ENCODE measurements at regions not wholly inside any gene's neighbourhood (a gene's known extent, or its start where the extent isn't known, plus 50 kb on each side); places are given as distances from the start of the nearest gene placed in this dataset.

DNA sequence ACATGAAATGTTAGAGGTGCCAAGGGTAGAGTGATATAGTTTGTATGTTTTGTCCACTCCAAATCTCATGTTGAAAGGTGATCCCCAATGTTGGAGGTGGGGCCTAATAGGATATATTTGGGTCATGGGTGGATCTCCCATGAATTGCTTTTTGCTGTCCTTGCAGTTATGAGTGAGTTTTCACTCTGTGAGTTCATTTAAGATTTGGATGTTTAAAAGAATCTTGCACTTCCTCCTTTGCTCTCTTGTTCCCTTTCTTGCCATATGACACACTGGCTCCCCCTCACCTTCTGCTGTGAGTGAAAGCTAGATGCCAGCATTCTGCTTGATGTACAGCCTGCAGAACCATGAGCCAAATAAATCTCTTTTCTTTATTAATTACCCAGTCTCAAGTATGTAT, 269.2 kb downstream of the ZWINT start:
- Histone ChIP-seq H3K4me3 (no peak overlapping the region), H3K4me1 (no peaks in the 10 kb centered on the region), H3K27ac (no peak overlapping the region), H3K9me3 (no peaks in the 10 kb centered on the region), H3K36me3 (no peaks in the 10 kb centered on the region), H3K27me3 (no peaks in the 10 kb centered on the region), H3K9ac (ENCODE audit: low read depth in 2 of 2, low read length in 2 of 2) (no peak overlapping the region)
- no peak for DNase-seq
- TF ChIP-seq, protein P1, sequence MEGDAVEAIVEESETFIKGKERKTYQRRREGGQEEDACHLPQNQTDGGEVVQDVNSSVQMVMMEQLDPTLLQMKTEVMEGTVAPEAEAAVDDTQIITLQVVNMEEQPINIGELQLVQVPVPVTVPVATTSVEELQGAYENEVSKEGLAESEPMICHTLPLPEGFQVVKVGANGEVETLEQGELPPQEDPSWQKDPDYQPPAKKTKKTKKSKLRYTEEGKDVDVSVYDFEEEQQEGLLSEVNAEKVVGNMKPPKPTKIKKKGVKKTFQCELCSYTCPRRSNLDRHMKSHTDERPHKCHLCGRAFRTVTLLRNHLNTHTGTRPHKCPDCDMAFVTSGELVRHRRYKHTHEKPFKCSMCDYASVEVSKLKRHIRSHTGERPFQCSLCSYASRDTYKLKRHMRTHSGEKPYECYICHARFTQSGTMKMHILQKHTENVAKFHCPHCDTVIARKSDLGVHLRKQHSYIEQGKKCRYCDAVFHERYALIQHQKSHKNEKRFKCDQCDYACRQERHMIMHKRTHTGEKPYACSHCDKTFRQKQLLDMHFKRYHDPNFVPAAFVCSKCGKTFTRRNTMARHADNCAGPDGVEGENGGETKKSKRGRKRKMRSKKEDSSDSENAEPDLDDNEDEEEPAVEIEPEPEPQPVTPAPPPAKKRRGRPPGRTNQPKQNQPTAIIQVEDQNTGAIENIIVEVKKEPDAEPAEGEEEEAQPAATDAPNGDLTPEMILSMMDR (IDR thresholded peaks at IDR 0.05), result no peak
- intact Hi-C loops (cut with DNase I), result no loop called here

DNA sequence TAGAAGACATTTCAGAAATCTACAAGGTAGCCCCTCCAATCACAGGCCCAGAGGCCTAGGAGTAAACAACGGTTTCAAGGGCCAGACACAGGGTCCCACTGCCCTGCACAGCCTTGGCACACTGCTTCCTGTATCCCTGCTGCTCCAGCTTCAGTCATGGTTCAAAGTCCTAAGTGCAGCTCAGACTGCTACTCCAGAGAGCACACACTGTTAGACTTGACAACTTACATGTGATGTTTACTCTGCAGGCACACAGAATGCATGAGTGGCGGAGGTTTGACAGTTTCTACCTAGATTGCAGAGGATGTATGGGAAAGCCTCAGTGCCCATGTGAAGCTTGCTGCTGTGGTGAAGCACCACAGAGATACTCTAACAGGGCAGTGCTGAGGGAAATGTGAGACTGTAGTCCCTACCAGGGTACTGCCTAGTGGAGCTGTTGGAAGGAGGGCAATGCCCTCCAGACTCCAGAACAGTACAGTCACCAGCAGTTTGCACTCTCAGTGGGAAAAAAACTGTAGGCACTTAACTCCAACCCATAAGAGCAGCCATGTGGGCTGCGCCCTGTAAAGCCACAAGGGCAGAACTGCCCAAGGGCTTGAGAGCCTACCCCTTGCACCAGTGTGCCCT, 270.0 kb downstream of the ZWINT start:
- no peak for DNase-seq

DNA sequence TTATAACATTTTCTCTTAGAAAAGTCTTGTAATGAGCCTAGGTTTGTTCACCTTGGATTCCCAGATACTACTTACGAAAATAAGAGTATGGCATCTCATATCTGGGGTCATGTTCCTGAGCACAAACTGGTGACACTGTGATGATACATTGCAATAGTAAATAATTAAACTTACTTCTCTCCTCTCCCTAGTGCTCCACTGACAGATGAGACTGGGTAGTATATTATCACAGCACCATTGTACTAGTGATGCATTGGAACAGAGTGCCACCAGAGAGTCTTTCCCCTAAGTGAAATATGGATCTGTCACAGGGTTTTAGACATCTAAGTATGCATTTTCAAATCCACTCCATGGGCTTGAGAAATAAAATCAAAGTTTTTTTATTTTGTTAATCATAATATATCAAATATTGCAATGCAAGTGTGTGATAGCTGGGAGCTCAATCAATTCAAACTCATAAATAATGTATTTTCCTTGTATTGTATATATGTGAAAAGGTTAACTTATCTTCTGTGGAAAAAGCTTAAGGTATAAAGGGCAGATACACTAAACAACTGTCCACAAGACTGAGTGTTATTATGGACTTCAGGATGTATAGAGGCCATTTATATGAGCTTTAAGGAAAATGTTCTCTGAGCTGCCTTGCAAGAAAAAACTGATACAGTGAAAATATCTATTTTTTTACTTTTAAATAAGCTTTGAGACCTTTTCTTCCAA, 275.5 kb downstream of the ZWINT start:
- no peaks in the 10 kb centered on the region for H3K27me3 ChIP-seq
- no peak for DNase-seq
- H3K9me3 ChIP-seq, result no peaks in the 10 kb centered on the region
- no peak overlapping the region for H3K27ac ChIP-seq
- TF ChIP-seq, protein P1 (IDR thresholded peaks at IDR 0.05), result no peak
- intact Hi-C loops (cut with DNase I), result no loop called here
- no peaks in the 10 kb centered on the region for H3K36me3 ChIP-seq
- no peaks in the 10 kb centered on the region for H3K4me1 ChIP-seq
- no peak overlapping the region for H3K9ac ChIP-seq (ENCODE audit: low read depth in 2 of 2, low read length in 2 of 2)
- no peak overlapping the region for H3K4me3 ChIP-seq

More for the DNA sequence above, 270.0 kb downstream of the ZWINT start:
- H3K4me1 ChIP-seq, result no peaks in the 10 kb centered on the region
- no peaks in the 10 kb centered on the region for H3K27me3 ChIP-seq
- H3K9ac ChIP-seq (ENCODE audit: low read depth in 2 of 2, low read length in 2 of 2), result no peak overlapping the region
- no peak overlapping the region for H3K4me3 ChIP-seq
- intact Hi-C loops (cut with DNase I), result no loop called here
- TF ChIP-seq, protein P1 (IDR thresholded peaks at IDR 0.05), result no peak
- no peaks in the 10 kb centered on the region for H3K9me3 ChIP-seq
- no peak overlapping the region for H3K27ac ChIP-seq
- no peaks in the 10 kb centered on the region for H3K36me3 ChIP-seq

DNA sequence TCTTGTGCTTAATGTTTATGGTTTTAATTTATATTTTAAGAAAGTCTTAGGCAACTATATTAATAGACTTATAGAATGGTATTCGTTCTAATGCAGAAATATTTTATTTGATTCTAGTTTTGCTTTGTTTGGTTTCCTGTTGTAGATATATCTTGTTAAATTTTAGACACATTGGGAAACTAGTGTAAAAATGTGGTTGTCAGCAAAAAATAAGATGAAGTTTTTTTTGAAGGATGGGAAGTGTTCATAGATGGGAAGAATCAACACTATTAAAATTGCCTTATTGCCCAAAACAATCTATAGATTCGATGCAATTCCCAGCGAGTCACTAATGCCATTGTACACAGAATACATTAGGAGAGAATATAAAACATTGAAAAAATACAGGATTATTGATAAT, 278.9 kb downstream of the ZWINT start:
- Histone ChIP-seq H3K27ac (no peak overlapping the region), H3K4me3 (no peak overlapping the region), H3K9me3 (peaks cover 5% of the 10 kb centered on the region), H3K4me1 (no peaks in the 10 kb centered on the region), H3K27me3 (no peaks in the 10 kb centered on the region), H3K9ac (ENCODE audit: low read depth in 2 of 2, low read length in 2 of 2) (no peak overlapping the region), H3K36me3 (no peaks in the 10 kb centered on the region)
- TF ChIP-seq, protein P1 (IDR thresholded peaks at IDR 0.05), result no peak
- intact Hi-C loops (cut with DNase I), result no loop called here
- no peak for DNase-seq

DNA sequence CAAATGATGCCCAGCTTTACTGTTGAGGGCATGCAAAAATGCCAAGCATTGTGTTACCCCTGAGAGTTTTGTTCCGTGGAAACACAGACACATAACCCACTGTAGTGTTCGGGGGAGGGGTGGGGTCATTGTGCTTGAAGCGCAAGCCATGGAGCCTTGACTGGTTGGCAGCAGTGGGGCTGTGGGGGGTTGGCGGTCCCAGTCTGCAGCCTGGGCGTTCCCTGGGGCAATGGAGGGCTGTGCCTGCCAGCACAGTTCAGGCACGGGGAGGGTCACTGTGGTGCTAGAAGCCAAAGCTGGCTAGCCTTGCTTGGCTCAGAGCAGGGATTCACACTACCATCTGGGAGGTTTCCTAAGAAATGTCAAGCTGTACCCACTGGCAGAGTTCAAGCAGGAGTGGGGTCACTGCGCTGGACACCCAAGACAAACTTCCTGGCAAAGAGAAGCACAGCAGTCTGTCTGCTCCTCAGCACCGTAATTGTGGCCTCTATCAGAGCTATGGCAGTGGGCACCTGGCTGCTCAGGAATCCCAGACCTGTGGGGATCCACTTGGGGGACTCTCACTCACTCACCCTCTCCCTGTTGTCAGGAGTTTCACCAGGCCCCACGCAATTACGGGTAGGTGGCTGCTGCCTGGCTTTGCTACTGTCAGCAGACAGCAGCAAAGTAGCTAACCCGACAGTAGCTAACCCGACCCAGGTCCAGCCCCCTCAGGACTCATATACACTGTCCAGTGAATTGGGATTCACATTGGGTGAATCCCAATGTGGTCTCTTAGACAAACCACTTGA, 292.4 kb downstream of the ZWINT start:
- no peak for DNase-seq
- no peak overlapping the region for H3K4me3 ChIP-seq
- TF ChIP-seq, protein P1 (IDR thresholded peaks at IDR 0.05), result no peak
- no peak overlapping the region for H3K27ac ChIP-seq
- no peaks in the 10 kb centered on the region for H3K36me3 ChIP-seq
- no peak overlapping the region for H3K9ac ChIP-seq (ENCODE audit: low read depth in 2 of 2, low read length in 2 of 2)
- no peaks in the 10 kb centered on the region for H3K27me3 ChIP-seq
- intact Hi-C loops (cut with DNase I), result no loop called here
- H3K9me3 ChIP-seq, result no peaks in the 10 kb centered on the region
- H3K4me1 ChIP-seq, result no peaks in the 10 kb centered on the region
